KOPT-K1 (cell line): ENCODE measurements at regions not wholly inside any gene's neighbourhood (a gene's known extent, or its start where the extent isn't known, plus 50 kb on each side); places are given as distances from the start of the nearest gene placed in this dataset.

Source experiments
- H3K27ac ChIP-seq: fragments of 200-600 bp; sonication (generic); 2 replicates; pipeline ENCODE4 v1.5.1; 2016; ENCODE audit warnings: antibody characterized with exemption, mild to moderate bottlenecking, low read depth, low read length; ENCODE audit not compliant: poor library complexity, severe bottlenecking
- H3K36me3 ChIP-seq: fragments of 200-600 bp; sonication (generic); 2 replicates; pipeline ENCODE4 v1.5.1; 2017; ENCODE audit warnings: antibody characterized with exemption, mild to moderate bottlenecking, low read length, moderate library complexity; ENCODE audit not compliant: insufficient read depth
- H3K9me3 ChIP-seq: fragments of 200-600 bp; sonication (generic); 2 replicates; pipeline ENCODE4 v1.5.1; 2017; ENCODE audit warnings: antibody characterized with exemption, low read length, mild to moderate bottlenecking; ENCODE audit not compliant: insufficient read depth, poor library complexity, severe bottlenecking

DNA sequence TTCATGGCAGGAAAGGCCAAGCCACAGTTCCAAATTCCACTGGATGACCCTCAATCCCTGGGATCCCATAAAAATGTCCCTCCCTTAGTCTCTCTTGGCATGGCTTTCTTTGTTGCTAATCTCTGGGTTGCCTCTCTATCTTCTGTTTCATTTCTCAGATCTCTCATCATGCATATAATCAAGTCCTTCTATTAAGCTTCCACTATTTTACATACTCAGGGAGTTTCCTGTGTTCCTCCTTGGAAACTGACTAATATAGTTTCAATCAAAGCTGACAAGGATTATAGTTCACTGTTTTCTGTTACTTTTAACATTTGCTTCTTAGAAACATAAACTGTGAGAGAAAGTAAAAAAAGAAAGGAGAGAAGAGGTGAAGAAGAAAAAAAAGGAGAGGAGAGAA is 113.8 kb upstream of the COL8A1 start:
- Histone ChIP-seq H3K9me3 (no peaks in the 10 kb centered on the region), H3K36me3 (no peaks in the 10 kb centered on the region), H3K27ac (no peak overlapping the region)

DNA sequence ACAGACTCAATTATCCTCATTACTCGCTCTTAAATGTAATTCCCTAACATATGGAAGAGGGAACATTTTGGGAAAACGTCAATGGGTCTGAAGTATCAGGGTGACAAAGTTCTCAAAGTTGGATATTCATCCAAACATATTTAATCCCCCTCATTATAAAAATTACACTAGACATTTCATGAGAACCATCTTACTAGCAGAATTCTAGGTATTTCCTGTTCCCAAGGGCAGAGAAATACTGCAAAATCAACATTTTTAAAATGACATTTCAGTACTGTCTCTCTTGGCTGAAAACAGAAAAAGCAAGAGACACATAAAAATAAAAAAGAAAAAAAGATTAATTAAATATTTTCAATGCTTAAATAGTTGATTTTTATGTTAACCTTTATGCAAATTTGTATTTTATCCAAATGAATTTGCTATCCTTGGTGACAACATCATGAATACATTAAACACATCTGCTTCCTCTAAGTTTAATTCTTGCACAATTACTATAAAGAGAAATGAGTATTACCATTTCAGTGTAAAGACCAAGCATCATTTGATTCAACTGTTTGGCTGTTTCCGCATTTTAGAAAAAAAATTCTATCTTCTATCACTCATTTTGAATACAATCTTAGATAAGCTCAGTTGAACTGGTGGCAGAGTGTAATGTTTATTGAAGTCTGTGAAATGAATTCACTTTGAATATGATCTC is 114.8 kb upstream of the COL8A1 start:
- Histone ChIP-seq H3K9me3 (no peaks in the 10 kb centered on the region), H3K36me3 (no peaks in the 10 kb centered on the region), H3K27ac (no peak overlapping the region)

DNA sequence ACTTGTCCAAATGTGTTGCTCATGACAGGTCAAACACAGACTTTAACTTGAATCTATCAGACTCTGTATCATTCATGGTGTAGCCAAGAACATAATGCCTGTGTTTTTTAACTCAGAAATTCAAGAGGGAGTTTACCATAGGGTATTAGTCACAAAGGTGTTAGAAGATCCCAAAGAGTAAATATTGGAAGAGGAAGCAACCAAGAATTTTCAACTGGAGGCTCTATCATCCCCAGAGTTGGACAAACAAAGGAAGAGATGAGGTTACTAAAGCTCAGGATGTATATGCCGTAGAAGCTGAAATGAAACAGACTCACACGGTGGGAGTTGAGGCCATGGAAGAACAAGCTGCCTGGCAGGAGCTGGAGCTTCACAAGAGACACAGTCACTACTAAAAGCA is 116.2 kb upstream of the COL8A1 start:
- H3K27ac ChIP-seq: no peak overlapping the region
- H3K9me3 ChIP-seq: no peaks in the 10 kb centered on the region
- no peaks in the 10 kb centered on the region for H3K36me3 ChIP-seq

DNA sequence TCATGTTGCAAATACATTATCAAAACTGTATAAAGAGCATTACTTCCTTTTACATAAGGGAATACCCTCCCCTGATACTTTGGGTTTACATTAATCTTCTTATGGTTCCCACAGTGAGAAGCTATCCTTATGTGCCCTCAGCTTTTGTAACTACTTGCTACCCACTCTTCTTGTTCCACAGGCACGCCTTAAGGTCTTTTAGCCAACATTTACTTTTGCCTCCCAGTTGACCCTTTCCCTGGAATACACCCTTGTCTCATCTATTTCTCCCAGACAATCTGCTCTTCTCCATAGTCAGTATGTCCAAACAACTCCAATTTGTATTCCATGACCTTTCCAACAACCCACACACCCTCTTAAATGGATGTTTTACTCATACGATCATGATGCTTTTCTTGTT is 116.8 kb upstream of the COL8A1 start:
- no peaks in the 10 kb centered on the region for H3K36me3 ChIP-seq
- H3K9me3 ChIP-seq: no peaks in the 10 kb centered on the region
- H3K27ac ChIP-seq: no peak overlapping the region

GRCh38 chr3:99520513-99520912 is 117.9 kb upstream of the COL8A1 start:
- Histone ChIP-seq H3K36me3 (no peaks in the 10 kb centered on the region), H3K9me3 (no peaks in the 10 kb centered on the region), H3K27ac (no peak overlapping the region)

- no peaks in the 10 kb centered on the region for H3K9me3 ChIP-seq
- no peak overlapping the region for H3K27ac ChIP-seq
- H3K36me3 ChIP-seq: no peaks in the 10 kb centered on the region
Measured at GRCh38 chr3:99516936-99517335, 121.5 kb upstream of the COL8A1 start.

GRCh38 chr3:99515891-99516290 is 122.5 kb upstream of the COL8A1 start:
- no peaks in the 10 kb centered on the region for H3K9me3 ChIP-seq

DNA sequence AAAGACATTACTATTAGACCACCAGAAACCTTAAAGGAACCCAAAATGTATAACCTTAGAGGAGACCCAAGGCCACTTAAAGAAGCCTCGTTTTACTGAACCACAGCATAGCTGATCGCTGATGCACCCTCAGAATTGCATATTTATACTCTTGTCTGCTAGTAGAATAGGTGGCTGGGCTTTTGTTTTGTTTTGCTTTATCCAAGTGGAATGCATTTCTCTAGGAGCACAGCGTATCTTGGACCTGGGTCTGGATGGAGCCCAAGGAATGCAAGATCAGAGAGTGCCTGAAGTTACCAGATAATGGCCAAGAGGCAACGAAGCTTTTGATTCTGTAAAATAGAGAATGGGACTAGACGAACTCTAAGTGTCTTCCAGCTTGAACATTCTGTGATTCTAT is 129.2 kb upstream of the COL8A1 start:
- no peak overlapping the region for H3K27ac ChIP-seq

More at GRCh38 chr3:99515891-99516290, 122.5 kb upstream of the COL8A1 start:
- no peak overlapping the region for H3K27ac ChIP-seq
- H3K36me3 ChIP-seq: no peaks in the 10 kb centered on the region

DNA sequence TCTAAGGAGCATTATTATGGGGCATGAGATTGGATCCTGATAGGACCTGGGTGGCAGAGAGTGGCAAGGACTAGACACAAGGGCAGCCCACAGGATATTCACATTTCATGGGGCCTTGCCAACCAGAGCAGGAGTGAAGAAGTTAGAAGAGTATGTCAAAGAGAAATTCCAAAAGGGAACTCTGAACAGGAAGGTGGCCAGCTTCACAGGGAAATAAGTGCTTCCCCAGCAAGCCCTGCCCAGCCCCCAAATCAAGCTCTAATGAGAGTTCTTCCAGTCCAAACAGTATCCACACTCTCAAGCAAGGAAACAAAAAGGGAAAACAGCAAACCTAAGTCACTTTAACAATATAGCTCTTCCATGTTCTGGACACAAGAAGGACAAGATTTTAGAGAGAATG is 130.2 kb upstream of the COL8A1 start:
- H3K36me3 ChIP-seq: no peaks in the 10 kb centered on the region
- H3K27ac ChIP-seq: no peak overlapping the region
- no peaks in the 10 kb centered on the region for H3K9me3 ChIP-seq

More for the DNA sequence above, 129.2 kb upstream of the COL8A1 start:
- H3K36me3 ChIP-seq: no peaks in the 10 kb centered on the region
- H3K9me3 ChIP-seq: no peaks in the 10 kb centered on the region

DNA sequence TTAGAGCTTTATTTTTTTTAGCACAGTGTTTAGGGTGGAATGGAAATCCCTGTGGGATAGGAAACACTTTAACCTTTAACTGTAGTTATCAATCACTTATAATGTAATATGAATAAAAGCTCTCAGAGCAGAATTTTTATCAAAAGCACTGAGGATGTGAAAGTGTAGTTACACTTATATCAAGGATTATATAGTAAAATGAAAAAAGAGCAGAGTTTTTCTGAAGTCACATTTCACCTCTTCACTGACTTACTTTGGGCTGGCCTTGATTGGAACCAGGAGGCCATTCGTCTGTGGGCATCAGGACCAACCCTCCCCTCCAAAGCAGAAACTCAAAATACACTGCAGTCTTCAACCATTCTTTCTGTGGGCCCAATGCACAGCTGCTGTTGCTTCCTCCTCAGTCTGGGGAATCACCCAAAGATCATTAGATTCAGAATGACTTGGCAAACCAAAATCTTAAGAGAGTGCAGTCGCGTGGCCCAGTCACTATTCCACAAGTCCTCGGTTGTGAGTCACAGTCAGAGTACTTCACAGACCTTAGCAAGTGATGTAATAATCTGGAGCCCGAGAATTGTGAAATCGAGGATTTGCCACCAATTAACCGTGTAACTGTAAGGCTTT is 132.6 kb upstream of the COL8A1 start:
- H3K27ac ChIP-seq: no peak overlapping the region
- no peaks in the 10 kb centered on the region for H3K9me3 ChIP-seq
- H3K36me3 ChIP-seq: no peaks in the 10 kb centered on the region

- Histone ChIP-seq H3K9me3 (no peaks in the 10 kb centered on the region), H3K36me3 (no peaks in the 10 kb centered on the region), H3K27ac (no peak overlapping the region)
Measured at GRCh38 chr3:99505200-99505599, 133.2 kb upstream of the COL8A1 start.

DNA sequence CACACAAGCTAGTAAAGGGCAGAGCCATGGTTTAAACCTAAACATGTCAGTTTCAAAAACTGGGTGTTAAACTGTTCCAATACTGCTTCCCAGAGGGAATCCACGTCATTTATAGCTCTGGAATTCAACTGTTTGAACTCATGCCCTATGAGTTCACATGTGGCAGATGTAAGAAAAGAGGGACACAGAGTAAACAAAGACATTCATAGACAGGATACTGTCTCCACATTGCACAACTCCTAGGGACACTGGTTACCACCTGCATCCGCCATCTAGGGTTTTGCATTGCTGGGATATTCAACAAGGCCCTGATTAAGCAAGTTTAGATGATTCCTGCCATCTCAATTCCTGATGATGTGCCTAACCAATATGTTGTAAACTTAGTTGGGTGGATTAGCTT is 134.1 kb upstream of the COL8A1 start:
- H3K36me3 ChIP-seq: no peaks in the 10 kb centered on the region
- H3K27ac ChIP-seq: no peak overlapping the region
- H3K9me3 ChIP-seq: no peaks in the 10 kb centered on the region

GRCh38 chr3:99503350-99503749 is 135.0 kb upstream of the COL8A1 start:
- no peaks in the 10 kb centered on the region for H3K36me3 ChIP-seq
- no peak overlapping the region for H3K27ac ChIP-seq

GRCh38 chr3:99502871-99503270 is 135.5 kb upstream of the COL8A1 start:
- Histone ChIP-seq H3K36me3 (no peaks in the 10 kb centered on the region), H3K9me3 (no peaks in the 10 kb centered on the region), H3K27ac (no peak overlapping the region)

More at GRCh38 chr3:99503350-99503749, 135.0 kb upstream of the COL8A1 start:
- no peaks in the 10 kb centered on the region for H3K9me3 ChIP-seq

DNA sequence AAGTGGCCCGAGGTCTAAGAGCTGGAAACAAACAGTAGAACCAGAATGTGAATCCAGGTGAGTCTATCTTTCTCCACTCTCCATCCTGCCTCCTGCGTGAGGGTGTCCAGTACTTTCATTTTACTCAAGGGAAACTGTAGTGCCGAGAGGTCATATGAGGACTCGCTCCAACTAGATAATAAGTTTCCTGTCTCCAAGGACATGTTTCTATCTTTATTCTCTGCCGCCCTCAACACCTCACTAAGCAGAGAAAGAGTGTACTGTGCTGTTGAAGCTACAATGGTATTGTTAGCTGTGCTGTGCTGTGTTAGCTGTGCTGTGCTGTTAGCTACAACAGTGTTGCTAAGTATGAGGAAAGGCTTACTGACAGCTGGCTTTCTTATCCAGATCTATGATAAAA is 137.9 kb upstream of the COL8A1 start:
- H3K36me3 ChIP-seq: no peaks in the 10 kb centered on the region
- H3K27ac ChIP-seq: no peak overlapping the region
- no peaks in the 10 kb centered on the region for H3K9me3 ChIP-seq
